H1 (cell line): ENCODE measurements at regions not wholly inside any gene's neighbourhood (a gene's known extent, or its start where the extent isn't known, plus 50 kb on each side); places are given as distances from the start of the nearest gene placed in this dataset.

Experiments used
- CREB1 ChIP-seq: IDR thresholded peaks from 2 replicates; pipeline ENCODE4 v1.6.1; 2012; ENCODE audit warnings: inconsistent platforms
- RAD21 ChIP-seq, 2 experiments: IDR thresholded peaks in 1 of 2; conservative IDR thresholded peaks in 1 of 2; 2 replicates each; pipeline ENCODE4 v1.6.1; 2011; ENCODE audit warnings: low read depth in 2 of 2, low read length in 2 of 2, improper control_type of control experiment in 1 of 2, inconsistent platforms in 1 of 2, mild to moderate bottlenecking in 1 of 2, moderate library complexity in 1 of 2
- YY1 ChIP-seq: IDR thresholded peaks from 2 replicates; pipeline ENCODE4 v1.6.1; 2011; ENCODE audit warnings: low read depth, mild to moderate bottlenecking, low read length

GRCh38 chr12:77678621-77679020 is 152.1 kb upstream of the NAV3 start:
- no peak for TF ChIP-seq CREB1
- TF ChIP-seq YY1: no peak
- no peak for TF ChIP-seq RAD21 (IDR thresholded peaks at IDR 0.05 in 1 of 2, conservative IDR thresholded peaks at IDR 0.05 in 1 of 2; ENCODE audit: low read depth in 2 of 2, low read length in 2 of 2)
